H9 (cell line): ENCODE measurements at regions not wholly inside any gene's neighbourhood (a gene's known extent, or its start where the extent isn't known, plus 50 kb on each side); places are given as distances from the start of the nearest gene placed in this dataset.

ENCODE experiments used
- DNase-seq: peaks from one replicate; pipeline ENCODE4 v3.0.0-alpha.2; 2017
- H2AFZ ChIP-seq: one replicate; pipeline ENCODE4 v1.6.1; 2013; ENCODE audit warnings: mild to moderate bottlenecking, low read length, control low read depth, moderate library complexity
- H2AK5ac ChIP-seq: 2 replicates; pipeline ENCODE4 v1.6.1; 2013; ENCODE audit warnings: low read length, control low read depth, mixed read lengths; ENCODE audit not compliant: insufficient read length
- H2BK120ac ChIP-seq: one replicate; pipeline ENCODE4 v1.6.1; 2013; ENCODE audit warnings: low read depth, mild to moderate bottlenecking, low read length, control low read depth, inconsistent platforms; ENCODE audit not compliant: poor library complexity, severe bottlenecking
- H2BK12ac ChIP-seq: 2 replicates; pipeline ENCODE4 v1.6.1; 2013; ENCODE audit warnings: low read length, control low read depth, mixed read lengths, low read depth; ENCODE audit not compliant: insufficient read length
- H2BK15ac ChIP-seq: 2 replicates; pipeline ENCODE4 v1.6.1; 2013; ENCODE audit warnings: low read depth, low read length, control low read depth
- H2BK20ac ChIP-seq: one replicate; pipeline ENCODE4 v1.6.1; 2013; ENCODE audit warnings: low read depth, mild to moderate bottlenecking, low read length, control low read depth, inconsistent platforms; ENCODE audit not compliant: poor library complexity, severe bottlenecking
- H2BK5ac ChIP-seq: 2 replicates; pipeline ENCODE4 v1.6.1; 2013; ENCODE audit warnings: low read length, control low read depth, mixed read lengths; ENCODE audit not compliant: insufficient read length
- H3K14ac ChIP-seq: 2 replicates; pipeline ENCODE4 v1.6.1; 2013; ENCODE audit warnings: low read length, control low read depth; ENCODE audit not compliant: insufficient read depth
- H3K18ac ChIP-seq: 2 replicates; pipeline ENCODE4 v1.6.1; 2013; ENCODE audit warnings: low read depth, mild to moderate bottlenecking, mixed read lengths, low read length, control low read depth; ENCODE audit not compliant: insufficient read length
- H3K23ac ChIP-seq: 2 replicates; pipeline ENCODE4 v1.6.1; 2013; ENCODE audit warnings: low read length, control low read depth, mixed read lengths, low read depth; ENCODE audit not compliant: insufficient read length
- H3K23me2 ChIP-seq: 2 replicates; pipeline ENCODE4 v1.6.1; 2013; ENCODE audit warnings: low read depth, mild to moderate bottlenecking, mixed read lengths, low read length, control low read depth; ENCODE audit not compliant: insufficient read length, poor library complexity, severe bottlenecking
- H3K27ac ChIP-seq: 2 replicates; pipeline ENCODE4 v1.5.1; 2013; ENCODE audit warnings: low read length, control low read depth, mixed read lengths, low read depth; ENCODE audit not compliant: insufficient read length
- H3K27me3 ChIP-seq: 2 replicates; pipeline ENCODE4 v1.6.1; 2013; ENCODE audit warnings: low read length, control low read depth, inconsistent platforms; ENCODE audit not compliant: insufficient read depth
- H3K4ac ChIP-seq: 2 replicates; pipeline ENCODE4 v1.6.1; 2013; ENCODE audit warnings: low read depth, mild to moderate bottlenecking, control low read depth, inconsistent platforms, low read length, moderate library complexity
- H3K4me1 ChIP-seq: 2 replicates; pipeline ENCODE4 v1.6.1; 2013; ENCODE audit warnings: low read length, control low read depth, inconsistent platforms; ENCODE audit not compliant: insufficient read depth
- H3K4me2 ChIP-seq: 2 replicates; pipeline ENCODE4 v1.6.1; 2013; ENCODE audit warnings: low read length, control low read depth, mixed read lengths; ENCODE audit not compliant: insufficient read length, insufficient read depth
- H3K56ac ChIP-seq: 2 replicates; pipeline ENCODE4 v1.6.1; 2013; ENCODE audit warnings: low read depth, mild to moderate bottlenecking, mixed read lengths, low read length, control low read depth; ENCODE audit not compliant: insufficient read length
- H3K79me1 ChIP-seq: 2 replicates; pipeline ENCODE4 v1.6.1; 2013; ENCODE audit warnings: low read depth, mild to moderate bottlenecking, moderate library complexity, low read length, control low read depth, inconsistent platforms; ENCODE audit not compliant: insufficient read depth, poor library complexity, severe bottlenecking
- H3K79me2 ChIP-seq: 2 replicates; pipeline ENCODE4 v1.6.1; 2013; ENCODE audit warnings: low read length, control low read depth, inconsistent platforms; ENCODE audit not compliant: insufficient read depth
- H3K9ac ChIP-seq: 2 replicates; pipeline ENCODE4 v1.6.1; 2013; ENCODE audit warnings: low read length, control low read depth, mixed read lengths; ENCODE audit not compliant: insufficient read length; ENCODE audit errors: extremely low read depth
- H3K9me3 ChIP-seq: one replicate; pipeline ENCODE4 v1.6.1; 2013; ENCODE audit warnings: low read depth, low read length, inconsistent platforms; ENCODE audit not compliant: control insufficient read depth
- H3T11ph ChIP-seq: one replicate; pipeline ENCODE4 v1.6.1; 2013; ENCODE audit warnings: mild to moderate bottlenecking, low read length, control low read depth, inconsistent platforms
- H4K20me1 ChIP-seq: one replicate; pipeline ENCODE4 v1.6.1; 2013; ENCODE audit not compliant: control insufficient read depth, insufficient read length, insufficient read depth
- H4K5ac ChIP-seq: 2 replicates; pipeline ENCODE4 v1.6.1; 2013; ENCODE audit warnings: low read depth, mild to moderate bottlenecking, mixed read lengths, low read length, control low read depth; ENCODE audit not compliant: insufficient read length
- H4K8ac ChIP-seq: replicated peaks from 2 replicates; pipeline ENCODE4 v1.6.1; 2013; ENCODE audit warnings: low read length, control low read depth, mixed read lengths, low read depth; ENCODE audit not compliant: insufficient read length
- H4K91ac ChIP-seq: 2 replicates; pipeline ENCODE4 v1.6.1; 2013; ENCODE audit warnings: low read depth, mild to moderate bottlenecking, moderate library complexity, mixed read lengths, low read length, control low read depth; ENCODE audit not compliant: insufficient read length
- H3K27ac Mint-ChIP-seq, 3 experiments: 2 replicates in 2 of 3; 3 replicates in 1 of 3; pipeline ENCODE4 v1.8.0; 2020 to 2021; ENCODE audit warnings: mixed read lengths in 3 of 3, mild to moderate bottlenecking in 1 of 3, moderate library complexity in 1 of 3
- H3K27me3 Mint-ChIP-seq: 2 replicates; pipeline ENCODE4 v1.8.0; 2021; ENCODE audit warnings: low read depth, mild to moderate bottlenecking, moderate library complexity, mixed read lengths
- H3K36me3 Mint-ChIP-seq, 3 experiments: 2 replicates in 2 of 3; 3 replicates in 1 of 3; pipeline ENCODE4 v1.8.0; 2020 to 2021; ENCODE audit warnings: low read depth in 3 of 3, mixed read lengths in 3 of 3; ENCODE audit not compliant: insufficient read depth in 1 of 3
- H3K4me1 Mint-ChIP-seq, 2 experiments: 2 replicates each; pipeline ENCODE4 v1.8.0; 2020; ENCODE audit warnings: mixed read lengths in 2 of 2
- H3K4me3 Mint-ChIP-seq, 2 experiments: 2 replicates in 1 of 2; 3 replicates in 1 of 2; pipeline ENCODE4 v1.8.0; 2020 to 2021; ENCODE audit warnings: mild to moderate bottlenecking in 2 of 2, mixed read lengths in 2 of 2, moderate library complexity in 1 of 2
- H3K9me3 Mint-ChIP-seq, 2 experiments: 2 replicates in 1 of 2; 3 replicates in 1 of 2; pipeline ENCODE4 v1.8.0; 2020; ENCODE audit warnings: mild to moderate bottlenecking in 2 of 2, mixed read lengths in 2 of 2, moderate library complexity in 1 of 2
- TF ChIP-seq, protein P1 (sequence below): fragments of 200-600 bp; sonication (generic); conservative IDR thresholded peaks from 3 replicates; pipeline ENCODE4 v1.8.0; 2021; ENCODE audit warnings: antibody characterized with exemption, mild to moderate bottlenecking

DNA sequence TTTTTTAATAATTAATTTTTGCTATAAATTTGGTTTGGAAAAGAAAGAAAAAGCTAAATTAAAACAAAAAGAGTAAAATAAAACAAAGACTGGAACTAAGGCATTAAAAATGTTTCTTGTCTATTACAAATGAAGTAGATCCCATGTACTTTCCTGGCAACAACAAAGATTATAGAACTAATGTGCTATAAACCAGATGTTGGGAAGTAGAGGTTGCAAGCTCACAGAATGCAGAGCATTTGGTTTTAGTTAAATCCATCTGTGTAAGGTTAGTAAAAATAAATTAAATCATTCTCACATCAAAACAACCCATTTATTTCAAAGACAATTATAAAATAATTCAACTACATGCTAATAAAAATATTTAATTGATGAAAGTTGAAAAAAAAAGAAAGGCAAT lies 157.2 kb upstream of the ZC3H15 start:
- DNase-seq = no peak

More for the DNA sequence above, 157.2 kb upstream of the ZC3H15 start:
- Histone ChIP-seq H3K23me2 (no peaks in the 10 kb centered on the region), H3K27ac (no peak overlapping the region), H4K8ac (no peak overlapping the region), H3K27me3 (no peaks in the 10 kb centered on the region), H3K79me1 (no peaks in the 10 kb centered on the region), H2AK5ac (no peak overlapping the region), H2AFZ (no peak overlapping the region), H4K20me1 (no peaks in the 10 kb centered on the region), H3T11ph (no peak overlapping the region), H2BK5ac (no peak overlapping the region), H3K4me2 (no peak overlapping the region), H3K14ac (no peak overlapping the region), H3K23ac (no peak overlapping the region), H4K91ac (no peak overlapping the region), H3K56ac (no peak overlapping the region), H3K18ac (no peak overlapping the region), H2BK12ac (no peak overlapping the region), H2BK15ac (no peak overlapping the region), H3K4me1 (peaks cover 3% of the 10 kb centered on the region; the same call in 1 of the 2 replicates), H4K5ac (no peak overlapping the region), H3K79me2 (no peaks in the 10 kb centered on the region), H2BK20ac (no peak overlapping the region), H3K9me3 (no peaks in the 10 kb centered on the region), H3K9ac (no peak overlapping the region), H3K4ac (no peak overlapping the region), H2BK120ac (no peak overlapping the region)
- Mint-ChIP-seq H3K36me3 (no peaks in the 10 kb centered on the region), H3K27ac (no peak overlapping the region), H3K9me3 (no peaks in the 10 kb centered on the region), H3K4me3 (no peak overlapping the region), H3K27me3 (no peaks in the 10 kb centered on the region), H3K4me1 (peaks cover 16 to 19% of the 10 kb centered on the region in 2 experiments)
- TF ChIP-seq, protein P1, sequence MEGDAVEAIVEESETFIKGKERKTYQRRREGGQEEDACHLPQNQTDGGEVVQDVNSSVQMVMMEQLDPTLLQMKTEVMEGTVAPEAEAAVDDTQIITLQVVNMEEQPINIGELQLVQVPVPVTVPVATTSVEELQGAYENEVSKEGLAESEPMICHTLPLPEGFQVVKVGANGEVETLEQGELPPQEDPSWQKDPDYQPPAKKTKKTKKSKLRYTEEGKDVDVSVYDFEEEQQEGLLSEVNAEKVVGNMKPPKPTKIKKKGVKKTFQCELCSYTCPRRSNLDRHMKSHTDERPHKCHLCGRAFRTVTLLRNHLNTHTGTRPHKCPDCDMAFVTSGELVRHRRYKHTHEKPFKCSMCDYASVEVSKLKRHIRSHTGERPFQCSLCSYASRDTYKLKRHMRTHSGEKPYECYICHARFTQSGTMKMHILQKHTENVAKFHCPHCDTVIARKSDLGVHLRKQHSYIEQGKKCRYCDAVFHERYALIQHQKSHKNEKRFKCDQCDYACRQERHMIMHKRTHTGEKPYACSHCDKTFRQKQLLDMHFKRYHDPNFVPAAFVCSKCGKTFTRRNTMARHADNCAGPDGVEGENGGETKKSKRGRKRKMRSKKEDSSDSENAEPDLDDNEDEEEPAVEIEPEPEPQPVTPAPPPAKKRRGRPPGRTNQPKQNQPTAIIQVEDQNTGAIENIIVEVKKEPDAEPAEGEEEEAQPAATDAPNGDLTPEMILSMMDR = no peak
